GM18502 (cell line): ENCODE measurements at regions not wholly inside any gene's neighbourhood (a gene's known extent, or its start where the extent isn't known, plus 50 kb on each side); places are given as distances from the start of the nearest gene placed in this dataset.
"Not testable (repeated sequence)": the region's sequence is repeated elsewhere in the genome, so short reads cannot be mapped to it uniquely, and the experiment has no call there.

Source experiments
- ATAC-seq: cut with Tn5 transposase; IDR thresholded peaks from one replicate; pipeline ENCODE4 v1.9.1; 2021; ENCODE audit warnings: mild to moderate bottlenecking; ENCODE audit not compliant: unreplicated experiment, poor library complexity

DNA sequence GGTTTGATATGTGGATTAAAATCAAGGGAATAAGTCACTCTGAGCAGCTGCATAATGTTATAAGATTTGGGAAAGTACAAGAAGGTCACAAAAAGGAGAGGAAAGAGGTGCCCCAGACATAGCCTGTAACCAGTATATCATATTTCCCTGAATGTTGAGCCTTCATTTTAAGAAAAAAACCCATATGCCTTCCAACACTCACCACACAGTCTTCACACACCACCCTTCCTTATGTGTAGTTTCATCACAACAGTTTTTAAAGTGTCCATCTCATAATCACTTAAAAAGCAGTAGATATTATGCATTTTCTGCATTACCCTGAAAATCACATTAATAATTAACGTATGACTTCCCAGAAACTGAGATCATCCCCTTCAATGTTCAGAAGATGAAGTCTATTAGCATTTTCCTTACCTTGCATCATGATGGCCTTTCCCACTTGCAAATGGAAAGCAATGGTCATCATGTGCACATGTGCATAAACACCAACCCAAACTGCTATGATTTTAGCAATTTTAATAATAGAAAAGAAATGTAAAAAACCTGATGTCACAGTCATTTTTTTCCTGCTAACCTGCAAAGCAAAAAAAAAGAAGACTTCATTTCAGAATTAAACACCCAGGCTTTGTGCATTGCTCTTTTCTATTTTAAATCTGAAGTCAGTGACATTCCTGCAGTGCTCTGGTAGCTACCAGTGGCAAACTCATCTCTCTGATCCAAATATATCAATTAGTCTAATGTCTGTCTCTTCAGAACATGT is 465.0 kb downstream of the SUCLG1 start:
- no peak for ATAC-seq

DNA sequence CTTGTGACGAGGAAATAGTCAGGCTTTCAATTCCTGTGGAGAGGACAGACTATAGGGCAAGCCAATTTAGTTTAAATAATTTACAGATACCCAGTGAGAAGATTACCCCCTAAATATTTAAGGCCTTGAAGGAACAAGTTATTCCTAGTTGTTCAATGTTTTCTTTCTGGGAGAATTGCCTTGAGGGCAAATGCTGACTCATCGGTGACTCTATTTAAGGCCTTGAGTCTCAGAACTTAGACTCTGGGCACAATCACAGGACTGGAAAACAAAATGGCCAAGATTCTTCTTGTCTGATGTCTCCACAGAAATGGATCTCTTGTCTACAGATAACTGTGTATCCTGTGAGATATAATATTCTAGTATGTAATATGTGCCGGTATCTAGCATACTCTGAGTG is 467.1 kb downstream of the SUCLG1 start:
- ATAC-seq: no peak

DNA sequence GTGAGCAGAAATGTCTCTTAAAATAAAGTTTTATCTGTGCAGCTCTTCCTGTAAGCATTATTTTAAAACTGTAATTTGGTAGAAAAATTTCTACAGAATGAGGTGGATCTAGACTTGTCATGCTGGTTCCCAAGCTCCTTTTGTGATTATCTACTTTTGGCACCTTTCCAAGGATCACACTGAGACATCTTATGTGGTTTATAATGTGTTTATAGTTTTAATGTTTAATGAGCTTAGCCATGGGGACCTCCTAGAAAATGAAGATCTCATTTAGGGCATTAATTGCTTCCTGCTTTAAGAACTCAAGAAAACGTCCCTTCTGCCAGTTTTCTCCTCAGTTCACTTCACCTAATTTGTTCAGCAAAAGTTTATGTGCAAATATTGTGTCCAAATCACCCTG is 468.4 kb downstream of the SUCLG1 start:
- ATAC-seq: no peak

DNA sequence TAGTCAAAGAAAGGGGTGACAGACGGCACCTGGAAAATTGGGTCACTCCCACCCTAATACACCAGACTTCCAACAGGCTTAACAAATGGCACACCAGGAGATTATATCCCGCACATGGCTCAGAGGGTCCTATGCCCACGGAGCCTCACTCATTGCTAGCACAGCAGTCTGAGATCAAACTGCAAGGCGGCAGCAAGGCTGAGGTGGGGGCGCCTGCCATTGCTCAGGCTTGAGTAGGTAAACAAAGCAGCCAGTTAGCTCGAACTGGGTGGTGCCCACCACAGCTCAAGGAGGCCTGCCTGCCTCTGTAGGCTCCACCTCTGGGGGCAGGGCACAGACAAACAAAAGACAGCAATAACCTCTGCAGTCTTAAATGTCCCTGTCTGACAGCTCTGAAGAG is 482.5 kb downstream of the SUCLG1 start:
- not testable (repeated sequence) for ATAC-seq

DNA sequence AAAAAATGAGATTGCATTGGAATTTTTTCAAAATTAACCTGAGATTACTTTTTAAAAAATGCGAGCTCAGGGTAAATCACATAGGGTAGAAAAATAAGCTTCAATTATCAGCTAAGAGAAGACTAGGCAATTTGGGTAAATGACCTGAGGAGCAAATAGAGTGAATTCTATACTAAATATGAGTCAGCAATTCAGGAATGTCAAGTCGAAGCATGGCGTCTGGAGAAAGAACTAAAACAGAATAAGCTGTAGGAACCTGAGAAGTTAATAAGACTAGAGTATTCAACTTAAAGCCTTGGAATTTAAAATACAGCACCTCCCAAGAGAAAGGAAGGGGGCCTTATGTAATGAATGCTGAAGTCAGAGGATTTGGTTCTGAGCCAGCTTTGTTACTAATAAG is 487.0 kb downstream of the SUCLG1 start:
- no peak for ATAC-seq

DNA sequence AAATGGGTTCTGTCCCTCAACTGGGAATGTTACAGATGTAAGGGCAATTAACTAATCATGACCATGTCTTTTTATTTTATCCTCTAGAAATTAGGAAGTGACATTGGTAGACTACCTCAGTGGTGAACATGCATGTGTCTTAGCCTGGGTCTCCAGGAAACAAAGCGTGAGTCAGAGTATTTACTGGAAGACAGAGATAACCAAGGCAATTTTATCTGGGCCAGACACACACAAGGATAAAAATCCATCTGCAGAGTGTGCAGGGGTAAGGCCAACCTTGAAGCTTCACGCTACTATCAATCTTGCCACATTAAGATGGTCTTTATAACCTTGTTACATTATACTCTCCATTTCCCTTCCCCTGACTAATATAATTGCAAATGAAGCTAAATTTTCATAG is 487.5 kb downstream of the SUCLG1 start:
- ATAC-seq: no peak

DNA sequence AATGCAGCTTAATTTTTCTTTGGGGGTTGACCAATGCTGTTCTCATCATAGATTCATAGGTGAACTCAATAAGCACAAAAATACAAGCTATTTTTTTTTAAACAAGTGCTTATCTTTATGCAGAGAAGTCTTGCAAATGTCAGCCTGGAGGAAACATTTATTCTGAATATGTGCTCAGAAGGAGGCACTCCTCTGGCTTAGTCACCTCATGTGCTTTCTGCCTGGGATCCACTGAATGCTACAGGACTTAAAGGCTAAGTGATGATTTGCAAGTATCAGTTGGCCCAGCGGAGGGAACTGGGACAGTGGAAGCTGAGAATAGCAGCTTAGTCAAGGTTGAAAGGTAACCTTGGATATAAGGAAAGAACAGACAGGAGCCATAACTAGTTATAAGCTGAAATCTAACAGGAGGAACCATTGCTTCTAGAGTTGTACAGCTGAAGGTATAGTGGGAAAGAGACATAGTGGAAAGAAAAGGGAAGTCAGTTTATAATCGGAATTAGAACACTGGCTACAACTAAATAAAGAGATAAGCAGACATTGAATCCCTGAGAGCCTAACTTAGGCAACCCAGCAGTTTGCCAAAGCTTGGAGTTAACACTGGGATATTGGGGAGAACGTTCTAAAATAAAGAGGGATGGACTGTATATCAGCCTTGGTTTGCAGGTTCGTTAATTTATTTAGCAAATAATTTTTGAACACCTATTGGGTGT is 488.7 kb downstream of the SUCLG1 start:
- ATAC-seq: no peak

DNA sequence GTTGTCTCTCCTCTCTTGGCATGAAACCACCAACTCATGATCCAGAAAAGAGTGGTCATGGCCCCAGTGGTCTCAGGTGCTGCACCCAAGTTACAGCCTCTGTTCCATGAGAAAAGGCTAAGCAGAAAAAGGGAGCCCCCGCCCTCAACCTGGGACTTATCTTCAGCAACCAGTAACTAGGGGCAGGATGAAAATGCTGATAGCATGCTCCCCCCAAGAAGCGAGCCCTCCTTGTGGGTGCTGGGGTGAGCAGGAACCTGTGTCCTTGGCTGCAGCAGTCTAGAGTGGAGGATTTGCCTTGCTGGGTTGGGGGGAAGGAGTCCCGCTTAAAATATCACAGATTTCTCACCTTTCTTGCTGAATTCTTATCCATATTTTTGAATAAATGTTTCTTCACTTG is 490.0 kb downstream of the SUCLG1 start:
- no peak for ATAC-seq

DNA sequence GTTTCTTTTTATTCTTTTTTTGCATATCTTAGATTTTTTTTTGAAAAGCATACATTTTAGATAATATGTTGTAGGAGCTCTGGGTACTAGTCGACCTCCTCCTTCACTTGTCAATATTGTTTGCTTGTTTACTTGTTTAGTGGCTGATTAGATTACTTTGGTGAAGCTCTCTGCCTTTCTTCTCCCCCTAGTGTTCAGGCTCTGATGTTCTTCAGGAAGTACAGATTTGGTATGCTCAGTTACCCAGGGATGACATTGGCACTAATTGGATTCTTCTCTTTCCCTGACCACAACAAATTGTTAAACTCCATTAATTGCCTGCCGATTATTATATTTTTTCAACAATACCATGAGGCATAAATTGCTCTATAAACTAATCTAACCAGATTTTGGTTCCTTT is 491.2 kb downstream of the SUCLG1 start:
- no peak for ATAC-seq

DNA sequence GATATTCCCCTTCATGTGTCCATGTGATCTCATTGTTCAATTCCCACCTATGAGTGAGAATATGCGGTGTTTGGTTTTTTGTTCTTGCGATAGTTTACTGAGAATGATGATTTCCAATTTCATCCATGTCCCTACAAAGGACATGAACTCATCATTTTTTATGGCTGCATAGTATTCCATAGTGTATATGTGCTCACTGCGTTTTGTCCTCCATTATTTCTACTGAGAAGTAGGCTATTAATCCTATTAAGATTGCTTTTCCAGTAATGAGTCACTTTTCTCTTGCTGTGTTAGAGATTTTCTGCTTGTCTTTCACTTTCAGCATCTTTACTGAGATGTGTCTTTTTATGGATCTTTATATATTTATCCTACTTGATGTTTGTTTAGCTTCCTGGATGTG is 492.1 kb downstream of the SUCLG1 start:
- ATAC-seq: not testable (repeated sequence)

DNA sequence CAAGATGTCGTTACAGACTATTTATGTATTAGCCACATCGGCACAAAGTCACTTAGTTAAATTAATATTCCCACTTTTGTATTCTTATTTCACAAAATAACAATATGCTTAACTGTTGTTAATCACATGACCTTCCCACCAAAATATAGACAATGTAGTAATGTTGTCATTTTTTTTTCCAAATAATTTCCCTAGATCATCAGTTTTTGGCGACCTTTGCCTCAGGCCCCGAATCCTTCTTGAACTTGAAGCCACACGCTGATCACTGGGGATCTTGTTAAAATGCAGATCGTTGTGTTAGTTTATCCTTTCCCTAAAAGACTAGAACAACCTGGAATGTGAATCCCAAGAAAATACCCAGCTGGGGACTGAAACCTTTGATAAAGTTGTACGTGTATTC is 497.6 kb downstream of the SUCLG1 start:
- no peak for ATAC-seq

DNA sequence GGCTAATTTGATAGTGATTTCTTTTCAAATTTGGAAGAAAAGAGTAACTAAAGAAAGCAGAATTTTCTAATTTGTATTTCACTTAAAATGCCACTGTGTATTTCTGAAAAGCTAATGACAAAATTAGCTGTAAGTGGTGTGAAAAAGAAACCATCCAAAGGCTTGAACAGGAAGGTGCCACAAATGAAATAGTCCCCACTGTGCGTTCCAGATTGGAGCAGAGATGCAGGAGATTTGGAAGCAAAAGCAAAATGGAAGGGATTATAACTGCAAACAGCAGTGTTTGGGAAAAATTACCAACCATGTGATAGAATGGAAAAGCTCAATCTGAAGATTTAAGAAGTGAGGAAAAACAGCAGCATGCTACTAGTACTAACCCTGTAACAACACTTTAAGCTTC is 498.7 kb downstream of the SUCLG1 start:
- no peak for ATAC-seq

DNA sequence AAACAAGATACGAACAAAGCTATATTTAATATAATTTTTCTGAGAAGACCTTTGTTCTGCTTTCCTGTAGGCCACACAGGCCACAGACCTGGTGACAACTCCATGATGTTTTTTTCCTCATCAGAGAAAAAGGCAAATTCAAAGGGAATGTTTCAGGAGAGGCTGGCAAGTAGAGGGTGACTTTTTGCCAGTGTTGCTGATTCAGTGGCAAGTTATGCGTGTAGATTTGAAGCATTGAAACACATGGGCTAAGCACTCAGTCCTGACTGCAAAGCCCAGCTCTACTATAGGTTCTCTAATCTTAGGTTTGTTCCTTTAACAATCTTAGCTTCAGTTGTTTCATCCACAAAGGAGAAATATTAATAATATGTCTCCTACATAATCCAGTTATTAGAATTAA is 499.8 kb downstream of the SUCLG1 start:
- no peak for ATAC-seq

DNA sequence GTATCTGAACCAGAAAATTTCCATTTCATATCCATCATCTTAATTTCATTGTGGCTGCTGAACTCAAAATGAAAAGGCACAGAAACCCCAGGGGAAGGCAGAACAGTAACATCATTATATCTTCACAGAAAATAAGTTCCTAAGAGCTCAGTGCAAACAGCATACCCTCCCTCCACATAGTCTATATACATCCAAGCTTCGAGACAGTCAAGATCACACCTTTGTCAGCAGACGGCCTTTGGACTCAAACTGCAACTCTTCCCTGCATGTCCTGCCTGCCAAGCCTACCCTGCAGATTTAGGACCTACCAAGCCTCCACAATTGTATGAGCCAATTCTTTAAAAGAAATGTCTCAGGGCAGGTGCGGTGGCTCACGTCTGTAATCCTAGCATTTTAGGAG is 502.1 kb downstream of the SUCLG1 start:
- ATAC-seq: no peak

DNA sequence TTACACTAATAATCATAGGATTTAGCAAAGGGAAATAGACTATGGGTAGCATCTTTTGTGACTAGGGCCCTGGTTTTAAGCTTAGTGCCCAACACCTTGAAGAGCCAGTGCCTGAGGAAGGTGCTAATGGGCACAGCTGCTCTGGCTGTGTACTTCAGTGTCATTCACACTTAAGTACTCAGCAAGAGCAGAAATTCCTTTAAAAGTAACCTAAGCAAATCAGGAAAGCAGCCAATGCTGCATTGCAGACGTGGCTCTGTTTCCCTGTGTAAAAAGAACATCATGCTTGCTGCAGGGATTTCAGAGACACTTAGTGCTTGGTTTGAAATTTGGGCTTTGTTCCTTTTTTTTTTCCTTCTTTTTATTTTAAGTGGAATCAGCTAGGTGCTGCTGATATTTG is 505.4 kb downstream of the SUCLG1 start:
- no peak for ATAC-seq

DNA sequence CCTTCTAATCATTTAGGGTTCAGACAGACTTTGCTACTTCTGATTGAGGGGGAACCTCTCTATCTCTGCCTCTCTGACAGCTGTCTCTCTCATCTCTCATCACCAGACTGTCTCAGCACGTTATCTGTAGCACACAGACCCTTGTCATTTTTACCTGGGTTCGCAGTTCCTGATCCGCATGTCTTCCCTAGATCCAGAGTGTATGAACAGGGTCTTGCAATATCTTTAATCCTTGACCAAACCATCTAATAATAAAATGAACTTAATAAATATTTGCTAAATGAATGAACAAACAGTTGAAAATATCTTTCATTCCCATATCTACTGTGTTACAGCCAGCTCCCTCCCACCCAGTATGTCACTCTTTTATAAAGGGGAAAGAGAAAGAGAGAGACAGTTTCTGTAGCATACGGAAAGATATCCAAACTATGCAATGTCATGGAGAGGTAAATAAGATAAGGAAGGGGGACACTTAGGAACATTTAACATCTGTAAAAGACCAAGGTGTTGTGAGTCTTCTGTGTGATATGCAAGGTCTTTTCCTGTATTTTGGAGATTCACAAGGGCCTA is 507.6 kb downstream of the SUCLG1 start:
- ATAC-seq: no peak

DNA sequence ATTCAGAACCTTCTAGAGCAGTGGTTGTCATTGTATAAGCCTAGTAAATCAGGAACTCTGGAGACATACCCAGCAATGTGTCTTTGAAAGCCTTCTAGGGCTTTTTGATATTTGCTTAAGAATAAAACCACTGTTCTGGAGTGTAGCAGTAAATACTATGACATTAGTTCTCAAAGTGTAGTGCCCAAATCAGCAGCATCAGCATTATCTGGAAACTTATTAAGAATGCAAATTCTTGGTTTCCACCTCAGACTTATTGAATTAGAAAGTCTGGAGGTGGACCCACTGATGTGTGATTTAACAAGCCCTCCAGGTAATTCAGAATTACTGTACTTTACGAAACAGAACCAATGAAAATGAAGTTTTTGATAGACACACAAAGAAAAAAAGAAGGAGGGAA is 509.7 kb downstream of the SUCLG1 start:
- no peak for ATAC-seq

DNA sequence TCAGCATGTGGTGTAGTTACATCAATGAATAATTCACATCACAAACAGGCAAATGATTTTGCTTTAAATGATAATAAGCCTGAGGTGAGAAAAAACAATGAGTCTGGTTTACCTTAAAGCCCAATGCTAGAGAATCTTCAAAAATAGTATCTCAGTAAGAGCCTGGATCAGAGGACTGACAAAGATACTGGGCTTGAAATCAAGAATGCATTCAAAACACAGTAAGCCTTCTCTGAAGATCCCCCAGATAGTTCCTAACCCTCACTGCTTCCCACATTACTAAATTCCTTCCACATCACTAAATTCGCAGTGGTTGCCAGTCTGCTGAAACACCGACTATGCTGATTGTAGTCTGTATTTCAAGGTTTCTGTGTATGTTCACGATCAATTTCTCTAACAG is 514.9 kb downstream of the SUCLG1 start:
- ATAC-seq: no peak

DNA sequence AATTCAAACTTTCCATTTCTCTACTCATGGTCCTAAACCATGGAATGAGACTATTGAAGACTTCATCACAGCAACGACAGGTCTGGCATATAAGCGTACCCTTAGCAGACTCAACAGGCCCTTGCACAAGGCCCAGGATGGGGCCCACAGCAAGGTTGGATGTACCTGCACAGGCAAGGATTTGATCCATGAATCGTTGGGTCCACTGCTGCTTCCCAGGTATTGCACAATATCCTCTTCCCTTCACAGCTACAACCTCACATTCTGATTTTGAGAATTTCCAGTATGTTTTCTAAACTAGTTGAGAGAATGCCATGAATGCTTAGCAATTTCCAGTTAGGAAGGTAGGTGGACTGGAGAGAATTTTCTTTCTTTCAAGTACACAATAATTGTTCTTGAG is 515.8 kb downstream of the SUCLG1 start:
- no peak for ATAC-seq

DNA sequence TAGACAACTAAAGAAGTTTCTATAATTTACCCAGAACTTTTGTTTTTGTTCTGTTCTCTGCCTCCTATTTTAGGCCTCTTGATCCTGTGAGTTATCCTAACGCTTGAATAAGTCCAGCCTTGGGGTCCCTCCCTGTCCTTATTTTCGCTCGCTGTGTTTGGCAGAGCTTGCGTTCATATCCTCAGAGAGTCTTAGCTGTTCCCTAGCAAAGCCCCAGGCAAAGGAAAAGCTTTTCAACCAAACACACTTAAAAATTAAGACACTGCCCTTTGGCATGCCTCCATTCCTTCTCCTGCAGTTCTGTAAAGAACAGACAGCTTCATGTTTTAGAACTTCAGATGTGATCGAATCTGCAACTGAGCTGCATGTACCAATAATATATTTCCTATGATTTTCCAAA is 517.2 kb downstream of the SUCLG1 start:
- ATAC-seq: no peak

DNA sequence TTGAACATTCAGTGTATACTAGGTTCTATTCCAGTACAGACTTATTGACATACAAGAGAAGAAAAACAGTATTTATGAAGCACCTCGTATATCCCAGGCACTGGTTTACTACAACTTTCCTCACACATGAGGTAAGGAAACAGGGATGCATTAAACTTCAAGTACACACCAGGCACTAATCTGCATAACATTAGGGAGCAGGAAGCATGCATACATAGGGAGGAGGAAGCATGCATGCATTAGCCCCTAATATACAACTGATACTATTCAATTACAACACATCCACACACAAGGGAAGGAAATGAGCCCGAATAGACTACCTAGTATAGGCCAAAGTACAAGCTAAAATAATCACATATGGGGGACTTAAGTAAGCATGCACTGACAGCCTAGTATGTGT is 525.3 kb downstream of the SUCLG1 start:
- no peak for ATAC-seq

DNA sequence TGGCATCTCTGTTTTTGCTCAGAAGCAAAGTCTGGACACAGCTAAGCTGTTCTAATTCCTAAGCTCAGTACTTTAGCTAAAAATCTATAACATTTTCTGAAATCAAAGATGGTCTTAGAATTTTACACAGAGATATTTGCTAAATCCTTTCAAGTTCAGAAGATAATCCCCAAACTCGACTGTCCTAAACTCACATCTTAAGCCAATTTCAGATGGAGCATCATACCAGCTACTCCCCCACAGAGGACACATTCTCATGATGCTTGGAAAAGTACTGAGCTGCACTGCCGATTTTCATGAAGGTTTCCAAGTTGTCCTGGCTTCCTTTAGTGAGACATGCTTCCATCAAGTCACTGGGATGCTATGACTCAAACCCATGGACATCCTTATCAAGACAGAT is 535.5 kb downstream of the SUCLG1 start:
- ATAC-seq: no peak
